K562 (cell line): ENCODE measurements at regions not wholly inside any gene's neighbourhood (a gene's known extent, or its start where the extent isn't known, plus 50 kb on each side); places are given as distances from the start of the nearest gene placed in this dataset.

Source experiments
- ATAC-seq: fragments of 200-7000 bp; cut with Tn5 transposase; 3 replicates; pipeline ENCODE4 v1.9.1; 2020; ENCODE audit warnings: moderate library complexity
- BruUV-seq: library from RNA; stranded (reverse); fragments of 400-500 nt; replicated peaks from 2 replicates; lab custom pipeline; 2021; lab: Mats Ljungman, UMichigan
- CTCF ChIA-PET: fragments of 300-600 bp; formaldehyde crosslinking; extraction: SDS; loops from one replicate; lab custom pipeline; 2021; ENCODE audit warnings: low intra/inter-chr PET ratio; lab: Yijun Ruan, JAX
- POLR2A ChIA-PET: fragments of 300-600, 350-650 bp; sonication (Branson Sonifier 250); formaldehyde crosslinking; extraction: SDS; loops from one replicate; lab custom pipeline; 2021; ENCODE audit warnings: antibody characterized with exemption, inconsistent platforms; lab: Yijun Ruan, JAX
- DNase-seq, 4 experiments: peaks; one replicate each; pipeline versions ENCODE4 v3.0.0 to v3.0.0-alpha.2; 2011 to 2018; ENCODE audit warnings: low spot score in 3 of 4, mixed read lengths in 3 of 4; ENCODE audit errors: extremely low read depth in 1 of 4
- FAIRE-seq: peaks from 2 replicates; lab custom pipeline; 2011; peaks lifted over from hg19 to GRCh38; lab: Jason Lieb, UNC
- H2AFZ ChIP-seq: 2 replicates; pipeline ENCODE4 v1.6.0; 2011; ENCODE audit warnings: low read depth, low read length, control low read depth, inconsistent platforms
- H3K27ac ChIP-seq: fragments of 200-600 bp; 3 replicates; pipeline ENCODE4 v1.8.0; 2011; ENCODE audit warnings: low read depth, mild to moderate bottlenecking, control low read depth, inconsistent platforms, low read length, moderate library complexity, mixed read lengths; ENCODE audit errors: extremely low read depth
- H3K27me3 ChIP-seq, 2 experiments: fragments of 300-600 bp in 1 of 2; 2 replicates in 1 of 2; 3 replicates in 1 of 2; pipeline versions ENCODE4 v1.6.0 to v1.8.0; 2011; ENCODE audit warnings: inconsistent platforms in 2 of 2, low read length in 2 of 2, mild to moderate bottlenecking in 1 of 2, mixed read lengths in 1 of 2, moderate library complexity in 1 of 2; ENCODE audit not compliant: control insufficient read depth in 2 of 2, insufficient read depth in 2 of 2
- H3K36me3 ChIP-seq: fragments of 300-600 bp; 3 replicates; pipeline ENCODE4 v1.8.0; 2011; ENCODE audit warnings: mild to moderate bottlenecking, low read length, inconsistent platforms; ENCODE audit not compliant: control insufficient read depth, insufficient read depth
- H3K4me1 ChIP-seq, 2 experiments: fragments of 200-600 bp in 1 of 2; replicated peaks in 1 of 2; 2 replicates in 1 of 2; 3 replicates in 1 of 2; pipeline versions ENCODE4 v1.5.1 to v1.8.0; 2011; ENCODE audit warnings: inconsistent platforms in 2 of 2, low read length in 2 of 2, mild to moderate bottlenecking in 1 of 2, mixed read lengths in 1 of 2, moderate library complexity in 1 of 2; ENCODE audit not compliant: control insufficient read depth in 2 of 2, insufficient read depth in 2 of 2
- H3K4me2 ChIP-seq: 2 replicates; pipeline ENCODE4 v1.6.1; 2011; ENCODE audit warnings: low read length, control low read depth, inconsistent platforms, mixed read lengths; ENCODE audit not compliant: insufficient read depth
- H3K4me3 ChIP-seq: fragments of 200-600 bp; sonication (generic), shearing (Covaris generic); 2 replicates; pipeline ENCODE4 v1.5.1; 2016; ENCODE audit warnings: control low read depth, inconsistent platforms
- H3K79me2 ChIP-seq: fragments of 200-600 bp; 3 replicates; pipeline ENCODE4 v1.8.0; 2011; ENCODE audit warnings: low read length, inconsistent platforms; ENCODE audit not compliant: control insufficient read depth, insufficient read depth
- H3K9ac ChIP-seq, 2 experiments: 2 replicates each; pipeline versions ENCODE4 v1.6.0 to v1.6.1; 2011; ENCODE audit warnings: low read depth in 2 of 2, low read length in 2 of 2, control low read depth in 1 of 2, inconsistent platforms in 1 of 2, mild to moderate bottlenecking in 1 of 2, mixed read lengths in 1 of 2; ENCODE audit not compliant: insufficient read depth in 1 of 2
- H3K9me1 ChIP-seq: one replicate; pipeline ENCODE4 v1.6.0; 2011; ENCODE audit warnings: inconsistent platforms, mild to moderate bottlenecking, low read length, moderate library complexity; ENCODE audit not compliant: control insufficient read depth, insufficient read depth
- H3K9me3 ChIP-seq: replicated peaks from 2 replicates; pipeline ENCODE4 v1.5.1; 2011; ENCODE audit warnings: low read depth, low read length, inconsistent platforms; ENCODE audit not compliant: control insufficient read depth, insufficient read depth
- H4K20me1 ChIP-seq: replicated peaks from 2 replicates; pipeline ENCODE4 v1.6.1; 2011; ENCODE audit warnings: low read length, inconsistent platforms, mixed read lengths; ENCODE audit not compliant: control insufficient read depth, insufficient read depth
- ARID1B ChIP-seq: fragments of 450-650 bp; IDR thresholded peaks from 2 replicates; pipeline ENCODE4 v1.6.1; 2016; ENCODE audit warnings: antibody characterized with exemption, mild to moderate bottlenecking, inconsistent platforms
- ATF2 ChIP-seq: sonication (generic); formaldehyde crosslinking; IDR thresholded peaks from 2 replicates; pipeline ENCODE4 v1.8.1; 2022; ENCODE audit warnings: missing genetic modification reagents
- CBX8 ChIP-seq: fragments of 200-600 bp; sonication (generic); IDR thresholded peaks from 2 replicates; pipeline ENCODE4 v1.6.1; 2012; ENCODE audit warnings: borderline replicate concordance, mixed run types, low read depth, mild to moderate bottlenecking, moderate library complexity, mixed read lengths, low read length, control low read depth, inconsistent platforms; ENCODE audit not compliant: poor library complexity, severe bottlenecking; ENCODE audit errors: extremely low read depth
- GMEB1 ChIP-seq: fragments of 250-450 bp; sonication (Bioruptor Pico); IDR thresholded peaks from 2 replicates; pipeline ENCODE4 v1.4.0; 2020; ENCODE audit warnings: mild to moderate bottlenecking
- MAX ChIP-seq: sonication (generic); formaldehyde crosslinking; IDR thresholded peaks from 2 replicates; pipeline ENCODE4 v1.9.0; 2022; ENCODE audit warnings: mild to moderate bottlenecking, missing genetic modification reagents
- MEF2A ChIP-seq: IDR thresholded peaks from 2 replicates; pipeline ENCODE4 v1.6.1; 2011; ENCODE audit warnings: low read depth, mild to moderate bottlenecking, low read length, moderate library complexity; ENCODE audit not compliant: control insufficient read depth
- RBM34 ChIP-seq: fragments of 200-400 bp; formaldehyde crosslinking; IDR thresholded peaks from 2 replicates; pipeline ENCODE4 v1.6.1; 2018; ENCODE audit warnings: low read length, borderline replicate concordance; ENCODE audit not compliant: insufficient read depth
- SMARCE1 ChIP-seq: fragments of 450-650 bp; IDR thresholded peaks from 2 replicates; pipeline ENCODE4 v1.7.1; 2016; ENCODE audit warnings: mild to moderate bottlenecking
- ZNF121 ChIP-seq: sonication (generic); formaldehyde crosslinking; conservative IDR thresholded peaks from 2 replicates; pipeline ENCODE4 v1.8.0; 2022; ENCODE audit warnings: missing genetic modification reagents
- ZNF134 ChIP-seq: fragments of 250-450 bp; sonication (Bioruptor Pico); conservative IDR thresholded peaks from 2 replicates; pipeline ENCODE4 v1.4.0; 2020
- ZNF175 ChIP-seq: fragments of 200-800 bp; sonication (Bioruptor generic); IDR thresholded peaks from 2 replicates; pipeline ENCODE4 v1.6.1; 2016; ENCODE audit warnings: low read depth, mild to moderate bottlenecking, missing genetic modification characterization, missing compliant biosample characterization
- ZNF780A ChIP-seq: fragments of 250-450 bp; sonication (Bioruptor Pico); IDR thresholded peaks from 2 replicates; pipeline ENCODE4 v1.5.0; 2021; ENCODE audit warnings: mild to moderate bottlenecking
- WGBS: fragments of 100-300 bp; shearing (Covaris generic); methylation state at CpG from one replicate; pipeline ENCODE4 v1.1.6; 2016; ENCODE audit warnings: low coverage, mixed read lengths; ENCODE audit not compliant: insufficient coverage; ENCODE audit errors: missing lambda C conversion rate; 5-methylcytosine and 5-hydroxymethylcytosine counted together
- in situ Hi-C: fragments of 300-500 bp; cut with MboI; formaldehyde crosslinking; loops from 4 replicates; pipeline ENCODE4 v1.15.0; 2018; ENCODE audit warnings: inconsistent platforms, mixed read lengths
- intact Hi-C: fragments of 100-400 bp; cut with micrococcal nuclease; formaldehyde crosslinking; loops from 2 replicates; pipeline ENCODE4 v1.14.2; 2022

GRCh38 chr1:4554271-4554865 is 100.0 kb upstream of the AJAP1 start:
- WGBS = under 1% methylated on average over 12 of the region's 12 CpGs
- Histone ChIP-seq H4K20me1 (no peaks in the 10 kb centered on the region), H3K4me2 (no peak overlapping the region), H3K4me3 (no peak overlapping the region), H3K27ac (no peak overlapping the region), H3K9me3 (no peaks in the 10 kb centered on the region), H2AFZ (no peak overlapping the region), H3K4me1 (no peaks in the 10 kb centered on the region), H3K36me3 (no peaks in the 10 kb centered on the region), H3K27me3 (no peaks in the 10 kb centered on the region), H3K9me1 (no peaks in the 10 kb centered on the region), H3K9ac (no peak overlapping the region), H3K79me2 (no peaks in the 10 kb centered on the region)
- ATAC-seq (no peak), FAIRE-seq (no peak), DNase-seq (no peak)
- in situ Hi-C loops = no loop called here
- POLR2A ChIA-PET = interaction anchor here (0.7 kb wide), 1 partner anchor 300 kb away, joined by 4 read pairs; no protein-coding TSS in a partner anchor
- intact Hi-C loops = no loop called here
- no peak for TF ChIP-seq MEF2A
- CTCF ChIA-PET = no interaction called here
- BruUV-seq = no TSS peak

- H3K9me1 ChIP-seq = no peaks in the 10 kb centered on the region
- WGBS = 1% methylated on average over 5 of the region's 5 CpGs
- H3K4me3 ChIP-seq = no peak overlapping the region
- H3K9me3 ChIP-seq = no peaks in the 10 kb centered on the region
- H3K27ac ChIP-seq = no peak overlapping the region
- H3K27me3 ChIP-seq = no peaks in the 10 kb centered on the region
- no peaks in the 10 kb centered on the region for H3K79me2 ChIP-seq
- intact Hi-C loops = no loop called here
- no peak for DNase-seq
- H3K9ac ChIP-seq = no peak overlapping the region
- H3K36me3 ChIP-seq = no peaks in the 10 kb centered on the region
- in situ Hi-C loops = no loop called here
- no peak overlapping the region for H3K4me2 ChIP-seq
- POLR2A ChIA-PET = no interaction called here
- CTCF ChIA-PET = no interaction called here
- no peak for FAIRE-seq
- BruUV-seq = no TSS peak
- no peak overlapping the region for H2AFZ ChIP-seq
- H4K20me1 ChIP-seq = no peaks in the 10 kb centered on the region
- ATAC-seq = no peak
- H3K4me1 ChIP-seq = no peaks in the 10 kb centered on the region
- no peak for TF ChIP-seq ZNF175 (CRISPR knock-in tag)
- no peak for TF ChIP-seq ZNF121 (CRISPR knock-in tag)
- no peak for TF ChIP-seq GMEB1 (CRISPR knock-in tag)
- TF ChIP-seq RBM34 = no peak
- TF ChIP-seq CBX8 = no peak
- TF ChIP-seq ATF2 (CRISPR knock-in tag) = no peak
- no peak for TF ChIP-seq ZNF134 (CRISPR knock-in tag)
- no peak for TF ChIP-seq SMARCE1
- TF ChIP-seq ARID1B = no peak
- no peak for TF ChIP-seq ZNF780A (CRISPR knock-in tag)
- no peak for TF ChIP-seq MAX
Measured at GRCh38 chr1:4557949-4558348, 96.5 kb upstream of the AJAP1 start.
